ENCODE measurements at regions not wholly inside any gene's neighbourhood (a gene's known extent, or its start where the extent isn't known, plus 50 kb on each side); places are given as distances from the start of the nearest gene placed in this dataset.

GRCh38 chr10:78382047-78382446 is 348.4 kb downstream of the RPS24 start:
- TF ChIP-seq CTCF (IDR thresholded peaks at IDR 0.05 in 4 of 5, conservative IDR thresholded peaks at IDR 0.05 in 1 of 5) (no peak), POLR2A (IDR thresholded peaks at IDR 0.05) (no peak)

All from gastrocnemius medialis (tissue), 4 donors.